ENCODE measurements at regions not wholly inside any gene's neighbourhood (a gene's known extent, or its start where the extent isn't known, plus 50 kb on each side); places are given as distances from the start of the nearest gene placed in this dataset.

DNA sequence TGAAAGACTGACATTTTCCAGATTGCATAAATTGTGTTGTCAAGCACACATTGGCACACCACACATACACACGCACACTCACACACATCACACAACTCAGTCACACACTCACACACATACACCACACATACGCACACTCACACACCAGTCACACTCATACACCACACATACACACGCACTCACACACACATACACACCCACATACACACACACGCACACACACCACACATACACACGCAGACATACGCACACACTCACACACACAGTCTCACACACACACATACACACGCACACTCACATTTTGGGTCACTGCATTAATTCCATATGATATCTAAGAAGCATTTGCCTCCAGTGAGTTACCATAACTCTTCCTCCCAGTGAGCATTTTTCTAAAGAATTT, 578.3 kb upstream of the FRG1 start:
- TF ChIP-seq, protein P1, sequence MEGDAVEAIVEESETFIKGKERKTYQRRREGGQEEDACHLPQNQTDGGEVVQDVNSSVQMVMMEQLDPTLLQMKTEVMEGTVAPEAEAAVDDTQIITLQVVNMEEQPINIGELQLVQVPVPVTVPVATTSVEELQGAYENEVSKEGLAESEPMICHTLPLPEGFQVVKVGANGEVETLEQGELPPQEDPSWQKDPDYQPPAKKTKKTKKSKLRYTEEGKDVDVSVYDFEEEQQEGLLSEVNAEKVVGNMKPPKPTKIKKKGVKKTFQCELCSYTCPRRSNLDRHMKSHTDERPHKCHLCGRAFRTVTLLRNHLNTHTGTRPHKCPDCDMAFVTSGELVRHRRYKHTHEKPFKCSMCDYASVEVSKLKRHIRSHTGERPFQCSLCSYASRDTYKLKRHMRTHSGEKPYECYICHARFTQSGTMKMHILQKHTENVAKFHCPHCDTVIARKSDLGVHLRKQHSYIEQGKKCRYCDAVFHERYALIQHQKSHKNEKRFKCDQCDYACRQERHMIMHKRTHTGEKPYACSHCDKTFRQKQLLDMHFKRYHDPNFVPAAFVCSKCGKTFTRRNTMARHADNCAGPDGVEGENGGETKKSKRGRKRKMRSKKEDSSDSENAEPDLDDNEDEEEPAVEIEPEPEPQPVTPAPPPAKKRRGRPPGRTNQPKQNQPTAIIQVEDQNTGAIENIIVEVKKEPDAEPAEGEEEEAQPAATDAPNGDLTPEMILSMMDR (IDR thresholded peaks at IDR 0.05 in 8 of 11, conservative IDR thresholded peaks at IDR 0.05 in 3 of 11): no peak
- TF ChIP-seq POLR2AphosphoS5 (IDR thresholded peaks at IDR 0.05): no peak

Data from spleen (tissue), 7 donors.